NT2/D1 (cell line): ENCODE measurements at regions not wholly inside any gene's neighbourhood (a gene's known extent, or its start where the extent isn't known, plus 50 kb on each side); places are given as distances from the start of the nearest gene placed in this dataset.

Source experiments
- DNase-seq: peaks from one replicate; pipeline ENCODE4 v3.0.0-alpha.2; 2011; ENCODE audit warnings: low read depth, low spot score
- H3K27me3 ChIP-seq: 2 replicates; pipeline ENCODE4 v1.6.0; 2011; ENCODE audit warnings: mild to moderate bottlenecking; ENCODE audit not compliant: insufficient read length, insufficient read depth
- H3K36me3 ChIP-seq: 2 replicates; pipeline ENCODE4 v1.6.1; 2011; ENCODE audit warnings: mild to moderate bottlenecking, low read length, mixed read lengths; ENCODE audit not compliant: insufficient read depth, insufficient read length
- H3K4me1 ChIP-seq: 2 replicates; pipeline ENCODE4 v1.5.1; 2011; ENCODE audit not compliant: insufficient read depth, insufficient read length
- H3K4me3 ChIP-seq: 2 replicates; pipeline ENCODE4 v1.5.1; 2011; ENCODE audit warnings: low read depth; ENCODE audit not compliant: insufficient read length
- H3K9ac ChIP-seq: 2 replicates; pipeline ENCODE4 v1.6.0; 2011; ENCODE audit warnings: low read depth; ENCODE audit not compliant: insufficient read length
- H3K9me3 ChIP-seq: 2 replicates; pipeline ENCODE4 v1.5.1; 2011; ENCODE audit warnings: mild to moderate bottlenecking, low read length; ENCODE audit not compliant: insufficient read depth
- SUZ12 ChIP-seq: IDR thresholded peaks from 2 replicates; pipeline ENCODE4 v1.6.1; 2011; ENCODE audit not compliant: insufficient read length, insufficient read depth; ENCODE audit errors: extremely low read depth
- YY1 ChIP-seq: IDR thresholded peaks from 2 replicates; pipeline ENCODE4 v1.6.1; 2011; ENCODE audit not compliant: insufficient read length, insufficient read depth
- ZNF274 ChIP-seq: IDR thresholded peaks from 2 replicates; pipeline ENCODE4 v1.6.1; 2011; ENCODE audit warnings: mild to moderate bottlenecking, low read depth, low read length

DNA sequence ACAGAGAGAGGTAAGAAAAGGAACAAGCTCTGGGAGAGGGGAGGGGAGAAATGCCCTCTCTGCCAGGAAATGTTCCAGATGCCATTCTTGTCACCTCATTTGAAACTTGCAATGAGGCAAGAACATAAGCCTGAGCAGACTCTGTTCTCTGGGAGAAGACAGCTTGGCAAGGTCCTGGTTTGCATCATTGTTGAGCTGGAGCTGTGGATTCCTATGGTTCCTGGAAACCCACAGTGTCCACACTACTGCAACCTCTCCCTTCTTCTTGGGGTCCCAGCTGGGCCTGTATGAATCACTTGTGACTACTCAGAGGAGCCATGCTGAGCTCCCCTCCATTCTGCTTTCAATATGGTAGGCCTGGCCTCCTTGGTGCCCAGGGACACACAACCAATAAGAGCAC is 60.8 kb upstream of the HECTD2 start:
- DNase-seq, result peak; percentile 2
- TF ChIP-seq YY1, result no peak
- no peak for TF ChIP-seq ZNF274
- no peak for TF ChIP-seq SUZ12
- no peaks in the 10 kb centered on the region for H3K4me1 ChIP-seq

DNA sequence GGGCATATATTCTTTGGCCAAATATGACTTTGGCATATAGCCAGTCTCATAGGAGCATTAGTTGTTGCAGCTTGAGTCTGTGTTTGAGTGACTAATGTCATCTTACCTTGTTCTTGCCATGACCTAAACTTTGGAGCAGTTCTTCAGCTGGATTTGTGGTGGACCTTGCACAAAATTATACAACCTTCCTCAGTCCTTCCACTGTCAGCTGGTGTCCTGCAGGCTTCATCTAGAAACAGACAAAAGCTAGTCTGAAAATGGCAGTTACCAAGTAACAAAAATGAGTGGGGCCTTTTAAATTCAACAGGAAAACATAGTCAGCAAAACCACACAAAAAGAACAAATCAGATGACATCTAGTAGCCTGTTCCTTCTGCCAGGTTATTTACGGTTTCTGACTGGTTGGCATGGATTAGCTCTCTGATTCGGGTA is 59.5 kb upstream of the HECTD2 start:
- DNase-seq, result no peak
- Histone ChIP-seq H3K9ac (no peak overlapping the region), H3K4me1 (no peaks in the 10 kb centered on the region), H3K27me3 (no peaks in the 10 kb centered on the region), H3K9me3 (no peaks in the 10 kb centered on the region), H3K36me3 (no peaks in the 10 kb centered on the region), H3K4me3 (no peak overlapping the region)
- TF ChIP-seq ZNF274, result no peak
- TF ChIP-seq YY1, result no peak
- TF ChIP-seq SUZ12, result no peak

More for the DNA sequence above, 60.8 kb upstream of the HECTD2 start:
- H3K9ac ChIP-seq, result no peak overlapping the region
- no peaks in the 10 kb centered on the region for H3K9me3 ChIP-seq
- no peaks in the 10 kb centered on the region for H3K27me3 ChIP-seq
- H3K36me3 ChIP-seq, result no peaks in the 10 kb centered on the region
- H3K4me3 ChIP-seq, result no peak overlapping the region

- H3K9ac ChIP-seq, result no peak overlapping the region
- H3K36me3 ChIP-seq, result no peaks in the 10 kb centered on the region
- H3K4me1 ChIP-seq, result no peaks in the 10 kb centered on the region
- H3K9me3 ChIP-seq, result no peaks in the 10 kb centered on the region
- H3K4me3 ChIP-seq, result no peak overlapping the region
- TF ChIP-seq ZNF274, result no peak
- TF ChIP-seq SUZ12, result no peak
- no peak for TF ChIP-seq YY1
- DNase-seq, result no peak
- no peaks in the 10 kb centered on the region for H3K27me3 ChIP-seq
Measured at GRCh38 chr10:91352760-91353159, 57.4 kb upstream of the HECTD2 start.

DNA sequence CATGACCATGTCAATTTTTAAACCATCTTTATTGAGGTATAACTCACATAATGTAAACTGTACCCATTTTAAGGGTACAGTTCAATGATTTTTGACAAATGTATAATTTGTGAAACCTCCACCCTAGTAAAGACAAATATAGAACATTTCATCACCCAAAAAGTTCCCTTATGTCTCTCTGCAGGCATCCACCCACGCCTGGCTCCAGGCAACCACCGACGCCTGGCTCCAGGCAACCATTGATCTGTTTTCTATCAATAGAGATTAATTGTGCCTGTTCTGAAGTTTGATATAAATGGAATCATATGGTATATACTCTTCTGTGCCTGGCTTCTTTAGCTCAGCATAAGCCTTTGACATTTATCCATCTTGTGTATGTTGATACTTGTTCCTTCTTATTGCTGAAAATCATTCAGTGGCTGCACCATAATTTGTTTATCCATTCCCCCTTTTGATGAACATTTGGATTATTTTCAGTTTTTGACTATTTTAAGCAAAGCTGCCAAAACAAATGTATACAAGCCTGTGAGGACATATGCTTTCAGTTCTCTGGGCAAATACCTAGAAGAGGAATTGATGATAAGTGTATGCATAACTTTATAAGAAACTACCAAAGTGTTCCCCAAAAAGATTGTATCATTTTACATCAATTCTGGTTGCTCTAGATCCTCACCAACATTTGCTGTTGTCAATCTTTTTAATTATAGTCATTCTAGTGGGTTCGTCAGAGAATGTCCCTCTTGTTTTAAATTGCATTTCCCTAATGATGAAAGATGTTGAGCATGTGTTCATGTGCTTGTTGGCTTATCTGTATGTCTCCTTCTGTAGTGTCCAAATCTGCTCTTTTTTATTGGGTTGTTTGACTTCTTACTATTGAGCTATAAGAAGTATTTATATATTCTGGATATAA is 55.7 kb upstream of the HECTD2 start:
- TF ChIP-seq YY1 (no peak), ZNF274 (no peak), SUZ12 (no peak)
- no peak for DNase-seq
- no peaks in the 10 kb centered on the region for H3K4me1 ChIP-seq
- no peaks in the 10 kb centered on the region for H3K36me3 ChIP-seq
- no peaks in the 10 kb centered on the region for H3K9me3 ChIP-seq
- no peak overlapping the region for H3K9ac ChIP-seq
- H3K4me3 ChIP-seq, result no peak overlapping the region
- H3K27me3 ChIP-seq, result no peaks in the 10 kb centered on the region

GRCh38 chr10:91355998-91356397 is 54.1 kb upstream of the HECTD2 start:
- Histone ChIP-seq H3K27me3 (no peaks in the 10 kb centered on the region), H3K4me3 (no peak overlapping the region), H3K36me3 (no peaks in the 10 kb centered on the region), H3K9ac (no peak overlapping the region), H3K4me1 (no peaks in the 10 kb centered on the region), H3K9me3 (no peaks in the 10 kb centered on the region)
- TF ChIP-seq SUZ12 (no peak), ZNF274 (no peak), YY1 (no peak)
- no peak for DNase-seq

- Histone ChIP-seq H3K4me1 (no peaks in the 10 kb centered on the region), H3K9ac (no peak overlapping the region), H3K27me3 (no peaks in the 10 kb centered on the region), H3K4me3 (no peak overlapping the region), H3K9me3 (no peaks in the 10 kb centered on the region), H3K36me3 (no peaks in the 10 kb centered on the region)
- TF ChIP-seq ZNF274 (no peak), SUZ12 (no peak), YY1 (no peak)
- DNase-seq, result no peak
Measured at GRCh38 chr10:91357497-91357896, 52.6 kb upstream of the HECTD2 start.
